ENCODE measurements at regions not wholly inside any gene's neighbourhood (a gene's known extent, or its start where the extent isn't known, plus 50 kb on each side); places are given as distances from the start of the nearest gene placed in this dataset.
"Not testable (repeated sequence)": the region's sequence is repeated elsewhere in the genome, so short reads cannot be mapped to it uniquely, and the experiment has no call there.

- TF ChIP-seq CTCF (IDR thresholded peaks at IDR 0.05), result no peak
- Mint-ChIP-seq H3K27ac (ENCODE audit: unreplicated experiment) (no peak overlapping the region), H3K4me3 (ENCODE audit: unreplicated experiment) (no peak overlapping the region), H3K36me3 (ENCODE audit: unreplicated experiment) (no peaks in the 10 kb centered on the region), H3K9me3 (ENCODE audit: unreplicated experiment) (no peaks in the 10 kb centered on the region), H3K4me1 (ENCODE audit: unreplicated experiment) (no peaks in the 10 kb centered on the region), H3K27me3 (ENCODE audit: unreplicated experiment) (no peaks in the 10 kb centered on the region)
- peak; percentile 81 for DNase-seq (ENCODE audit: extremely low spot score, unreplicated experiment)
Observed at GRCh38 chr14:105710119-105711043, 184.0 kb downstream of the TMEM121 start.

- H3K27ac Mint-ChIP-seq (ENCODE audit: unreplicated experiment), result no peak overlapping the region
- no peaks in the 10 kb centered on the region for H3K27me3 Mint-ChIP-seq (ENCODE audit: unreplicated experiment)
- no peaks in the 10 kb centered on the region for H3K9me3 Mint-ChIP-seq (ENCODE audit: unreplicated experiment)
- no peak for TF ChIP-seq CTCF (IDR thresholded peaks at IDR 0.05)
- H3K36me3 Mint-ChIP-seq (ENCODE audit: unreplicated experiment), result no peaks in the 10 kb centered on the region
- peak; percentile 65 for DNase-seq (ENCODE audit: extremely low spot score, unreplicated experiment)
- H3K4me1 Mint-ChIP-seq (ENCODE audit: unreplicated experiment), result no peaks in the 10 kb centered on the region
- H3K4me3 Mint-ChIP-seq (ENCODE audit: unreplicated experiment), result no peak overlapping the region
Observed at GRCh38 chr14:105711044-105711620, 184.7 kb downstream of the TMEM121 start.

GRCh38 chr14:105711841-105712460 lies 185.6 kb downstream of the TMEM121 start:
- peak; percentile 81 for DNase-seq (ENCODE audit: extremely low spot score, unreplicated experiment)

GRCh38 chr14:105712670-105713069 lies 186.3 kb downstream of the TMEM121 start:
- not testable (repeated sequence) for H3K4me3 Mint-ChIP-seq (ENCODE audit: unreplicated experiment); H3K4me1 Mint-ChIP-seq (ENCODE audit: unreplicated experiment); H3K27ac Mint-ChIP-seq (ENCODE audit: unreplicated experiment); H3K9me3 Mint-ChIP-seq (ENCODE audit: unreplicated experiment); H3K27me3 Mint-ChIP-seq (ENCODE audit: unreplicated experiment); H3K36me3 Mint-ChIP-seq (ENCODE audit: unreplicated experiment)
- DNase-seq (ENCODE audit: extremely low spot score, unreplicated experiment), result peak; percentile 84

More at GRCh38 chr14:105711841-105712460, 185.6 kb downstream of the TMEM121 start:
- no peak for TF ChIP-seq CTCF (IDR thresholded peaks at IDR 0.05)
- Mint-ChIP-seq H3K27me3 (ENCODE audit: unreplicated experiment) (no peaks in the 10 kb centered on the region), H3K36me3 (ENCODE audit: unreplicated experiment) (no peaks in the 10 kb centered on the region), H3K27ac (ENCODE audit: unreplicated experiment) (no peak overlapping the region), H3K4me1 (ENCODE audit: unreplicated experiment) (no peaks in the 10 kb centered on the region), H3K9me3 (ENCODE audit: unreplicated experiment) (no peaks in the 10 kb centered on the region), H3K4me3 (ENCODE audit: unreplicated experiment) (no peak overlapping the region)

- not testable (repeated sequence) for H3K27me3 Mint-ChIP-seq (ENCODE audit: unreplicated experiment)
Observed at GRCh38 chr14:105713160-105713559, 186.8 kb downstream of the TMEM121 start.

GRCh38 chr14:105713836-105714235 lies 187.5 kb downstream of the TMEM121 start:
- not testable (repeated sequence) for H3K36me3 Mint-ChIP-seq (ENCODE audit: unreplicated experiment); H3K4me3 Mint-ChIP-seq (ENCODE audit: unreplicated experiment); H3K9me3 Mint-ChIP-seq (ENCODE audit: unreplicated experiment); H3K27ac Mint-ChIP-seq (ENCODE audit: unreplicated experiment); H3K27me3 Mint-ChIP-seq (ENCODE audit: unreplicated experiment); H3K4me1 Mint-ChIP-seq (ENCODE audit: unreplicated experiment)
- DNase-seq (ENCODE audit: extremely low spot score, unreplicated experiment), result peak; percentile 65

More at GRCh38 chr14:105713160-105713559, 186.8 kb downstream of the TMEM121 start:
- H3K4me3 Mint-ChIP-seq (ENCODE audit: unreplicated experiment); H3K36me3 Mint-ChIP-seq (ENCODE audit: unreplicated experiment); H3K9me3 Mint-ChIP-seq (ENCODE audit: unreplicated experiment); H3K27ac Mint-ChIP-seq (ENCODE audit: unreplicated experiment); H3K4me1 Mint-ChIP-seq (ENCODE audit: unreplicated experiment): not testable (repeated sequence)
- peak; percentile 81 for DNase-seq (ENCODE audit: extremely low spot score, unreplicated experiment)

- H3K9me3 Mint-ChIP-seq (ENCODE audit: unreplicated experiment); H3K27me3 Mint-ChIP-seq (ENCODE audit: unreplicated experiment); H3K36me3 Mint-ChIP-seq (ENCODE audit: unreplicated experiment); H3K4me1 Mint-ChIP-seq (ENCODE audit: unreplicated experiment); H3K27ac Mint-ChIP-seq (ENCODE audit: unreplicated experiment); DNase-seq (ENCODE audit: extremely low spot score, unreplicated experiment); H3K4me3 Mint-ChIP-seq (ENCODE audit: unreplicated experiment): not testable (repeated sequence)
Observed at GRCh38 chr14:105718787-105719186, 192.4 kb downstream of the TMEM121 start.

- H3K9me3 Mint-ChIP-seq (ENCODE audit: unreplicated experiment); H3K27me3 Mint-ChIP-seq (ENCODE audit: unreplicated experiment); H3K4me1 Mint-ChIP-seq (ENCODE audit: unreplicated experiment); H3K36me3 Mint-ChIP-seq (ENCODE audit: unreplicated experiment); H3K4me3 Mint-ChIP-seq (ENCODE audit: unreplicated experiment); H3K27ac Mint-ChIP-seq (ENCODE audit: unreplicated experiment); DNase-seq (ENCODE audit: extremely low spot score, unreplicated experiment): not testable (repeated sequence)
Observed at GRCh38 chr14:105720106-105720505, 193.7 kb downstream of the TMEM121 start.

Measured in osteocyte (in vitro differentiated cells).